Suprapubic skin (tissue), 4 donors: ENCODE measurements at regions not wholly inside any gene's neighbourhood (a gene's known extent, or its start where the extent isn't known, plus 50 kb on each side); places are given as distances from the start of the nearest gene placed in this dataset.

Experiments
- DNase-seq, 2 donors: peaks; one replicate each; pipeline ENCODE4 v3.0.0-alpha.2; 2019; ENCODE audit warnings: low spot score in 2 of 2
- H3K27ac ChIP-seq: fragments of 200-600 bp; sonication (generic); one replicate; pipeline ENCODE4 v1.5.1; 2019
- H3K27me3 ChIP-seq: fragments of 200-600 bp; sonication (generic); one replicate; pipeline ENCODE4 v1.5.1; 2019
- H3K36me3 ChIP-seq: fragments of 200-600 bp; sonication (generic); one replicate; pipeline ENCODE4 v1.5.1; 2019
- H3K4me1 ChIP-seq: fragments of 200-600 bp; sonication (generic); one replicate; pipeline ENCODE4 v1.5.1; 2019
- H3K4me3 ChIP-seq: fragments of 200-600 bp; sonication (generic); one replicate; pipeline ENCODE4 v1.5.1; 2019; ENCODE audit warnings: mild to moderate bottlenecking
- H3K9me3 ChIP-seq: fragments of 200-600 bp; sonication (generic); one replicate; pipeline ENCODE4 v1.5.1; 2019
- CTCF ChIP-seq, 2 donors: fragments of 200-600 bp in 1 of 2; fragments of 450-650 bp in 1 of 2; sonication (generic) in 1 of 2; IDR thresholded peaks; one replicate each; pipeline ENCODE4 v1.5.1; 2016 to 2019; ENCODE audit warnings: antibody characterized with exemption in 2 of 2, mild to moderate bottlenecking in 1 of 2, moderate library complexity in 1 of 2
- EP300 ChIP-seq: sonication (generic); formaldehyde crosslinking; IDR thresholded peaks from one replicate; pipeline ENCODE4 v1.6.1; 2017; ENCODE audit warnings: antibody characterized with exemption
- POLR2A ChIP-seq, 2 donors: fragments of 450-650 bp; IDR thresholded peaks; one replicate each; pipeline ENCODE4 v1.6.1; 2017; ENCODE audit warnings: antibody characterized with exemption in 2 of 2, mild to moderate bottlenecking in 2 of 2, moderate library complexity in 2 of 2
- POLR2AphosphoS5 ChIP-seq, 3 donors: sonication (generic); formaldehyde crosslinking; IDR thresholded peaks; one replicate each; pipeline ENCODE4 v1.6.1; 2017; ENCODE audit warnings: antibody characterized with exemption in 3 of 3
- WGBS: methylation state at CpG from one replicate; pipeline ENCODE4 v1.1.5; 2018; 5-methylcytosine and 5-hydroxymethylcytosine counted together

DNA sequence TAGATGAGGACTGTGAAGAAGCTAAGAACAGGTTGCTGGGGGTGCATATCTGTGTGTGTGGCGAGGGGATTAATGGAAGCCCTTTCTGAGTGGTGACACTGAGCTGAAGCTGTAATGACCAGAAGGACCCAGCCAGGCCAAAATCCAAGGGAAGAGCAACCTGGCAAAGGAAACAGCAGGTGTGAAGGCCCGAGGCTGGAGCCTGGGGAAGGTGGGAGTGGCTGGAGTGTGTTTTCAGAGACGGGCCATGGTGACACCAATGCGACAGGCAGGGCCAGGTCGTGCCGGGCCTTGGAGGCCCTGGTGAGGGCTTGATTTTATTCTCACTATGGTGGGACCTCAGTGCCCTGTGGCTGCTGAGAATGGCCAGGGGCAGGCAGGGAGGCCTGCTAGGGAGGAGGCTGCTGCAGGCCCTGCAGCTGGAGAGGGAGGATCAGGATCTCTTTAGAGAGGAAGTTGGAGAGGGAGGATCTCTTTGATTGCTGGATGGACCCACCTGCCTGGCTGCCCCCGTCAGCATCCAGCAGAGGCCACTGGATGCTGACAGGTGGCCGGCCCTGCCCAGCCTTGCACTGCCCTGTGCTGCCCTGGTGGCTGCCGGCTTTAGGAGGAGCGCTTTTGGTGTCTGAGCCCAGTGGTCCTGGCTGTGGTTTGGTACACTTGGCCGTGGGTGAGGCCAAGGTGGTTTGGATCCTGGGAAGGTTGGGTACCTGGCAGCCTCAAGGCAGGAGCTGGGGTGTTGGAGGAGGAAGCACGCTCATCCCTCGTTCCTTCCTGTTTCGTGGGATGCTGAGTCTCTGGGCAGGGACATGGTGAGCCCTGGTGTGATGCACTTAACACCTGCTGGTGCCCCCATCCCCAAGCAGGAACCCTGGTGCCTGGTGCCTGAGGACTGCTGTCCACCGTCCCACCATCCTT is 188.3 kb downstream of the SEC14L1 start:
- H3K4me1 ChIP-seq = peaks cover 79% of the 10 kb centered on the region
- no peak overlapping the region for H3K27ac ChIP-seq
- no peaks in the 10 kb centered on the region for H3K9me3 ChIP-seq
- WGBS = 59% methylated on average over 8 of the region's 15 CpGs
- TF ChIP-seq EP300 = no peak
- no peak overlapping the region for H3K4me3 ChIP-seq
- H3K27me3 ChIP-seq = no peaks in the 10 kb centered on the region
- H3K36me3 ChIP-seq = no peaks in the 10 kb centered on the region
- DNase-seq = peak; percentile 61 to 69

- 83% methylated on average over 16 of the region's 21 CpGs for WGBS
- no peak overlapping the region for H3K27ac ChIP-seq
- no peaks in the 10 kb centered on the region for H3K36me3 ChIP-seq
- H3K4me1 ChIP-seq = peaks cover 71% of the 10 kb centered on the region
- H3K9me3 ChIP-seq = no peaks in the 10 kb centered on the region
- H3K4me3 ChIP-seq = no peak overlapping the region
- H3K27me3 ChIP-seq = no peaks in the 10 kb centered on the region
- TF ChIP-seq POLR2AphosphoS5 (IDR thresholded peaks at IDR 0.05) (no peak), CTCF (IDR thresholded peaks at IDR 0.05) (no peak), POLR2A (IDR thresholded peaks at IDR 0.05) (no peak), EP300 (no peak)
- DNase-seq = peak; percentile 68 to 76
These were observed 189.2 kb downstream of the SEC14L1 start for GRCh38 chr17:77329741-77330531.

- H3K4me1 ChIP-seq = peaks cover 64% of the 10 kb centered on the region
- 73% methylated on average over 10 of the region's 10 CpGs for WGBS
- DNase-seq = peak; percentile 57 to 68
These were observed 189.9 kb downstream of the SEC14L1 start for GRCh38 chr17:77330602-77331081.

DNA sequence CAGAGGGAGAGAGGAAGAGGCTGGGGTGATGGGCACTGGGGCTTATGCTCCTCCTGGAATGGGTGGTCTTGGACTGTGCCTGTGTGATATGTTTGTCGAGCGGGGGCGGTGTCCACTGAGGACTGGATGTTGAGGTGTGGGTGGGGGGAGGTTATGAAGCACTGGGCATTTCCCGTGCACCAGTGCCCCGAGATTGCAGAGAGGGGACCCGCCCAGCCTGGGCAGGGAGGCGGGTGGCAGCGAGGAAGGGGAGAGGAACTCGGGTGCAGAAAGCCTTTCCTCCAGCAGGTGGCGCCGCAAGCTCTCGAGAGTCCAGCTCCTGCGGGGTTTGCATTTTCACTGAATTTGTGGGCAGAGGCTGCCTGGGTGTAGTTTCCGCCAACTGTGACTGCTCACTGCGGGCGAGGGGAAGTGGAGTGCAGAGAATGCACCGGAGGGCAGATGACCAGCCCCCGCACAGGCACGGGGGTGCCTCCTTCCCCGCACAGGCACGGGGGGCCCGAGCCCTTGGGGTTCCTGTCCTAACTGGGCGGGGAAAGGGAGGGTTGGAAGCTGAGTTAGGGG is 190.6 kb downstream of the SEC14L1 start:
- Histone ChIP-seq H3K4me3 (no peak overlapping the region), H3K9me3 (no peaks in the 10 kb centered on the region), H3K27ac (peak overlapping the region; percentile 50), H3K36me3 (no peaks in the 10 kb centered on the region), H3K4me1 (peaks cover 56% of the 10 kb centered on the region), H3K27me3 (no peaks in the 10 kb centered on the region)
- TF ChIP-seq POLR2AphosphoS5 (IDR thresholded peaks at IDR 0.05) (peak in 2 of 3 donors; percentile 74 to 83), EP300 (no peak), POLR2A (IDR thresholded peaks at IDR 0.05) (no peak), CTCF (IDR thresholded peaks at IDR 0.05) (peak; percentile 82 to 88)
- DNase-seq = peak; percentile 95 to 97
- WGBS = 12% methylated on average over 21 of the region's 23 CpGs

More at GRCh38 chr17:77330602-77331081, 189.9 kb downstream of the SEC14L1 start:
- H3K36me3 ChIP-seq = no peaks in the 10 kb centered on the region
- H3K27me3 ChIP-seq = no peaks in the 10 kb centered on the region
- no peak overlapping the region for H3K27ac ChIP-seq
- no peaks in the 10 kb centered on the region for H3K9me3 ChIP-seq
- TF ChIP-seq POLR2AphosphoS5 (IDR thresholded peaks at IDR 0.05) (no peak), EP300 (no peak), CTCF (IDR thresholded peaks at IDR 0.05) (no peak), POLR2A (IDR thresholded peaks at IDR 0.05) (no peak)
- no peak overlapping the region for H3K4me3 ChIP-seq

DNA sequence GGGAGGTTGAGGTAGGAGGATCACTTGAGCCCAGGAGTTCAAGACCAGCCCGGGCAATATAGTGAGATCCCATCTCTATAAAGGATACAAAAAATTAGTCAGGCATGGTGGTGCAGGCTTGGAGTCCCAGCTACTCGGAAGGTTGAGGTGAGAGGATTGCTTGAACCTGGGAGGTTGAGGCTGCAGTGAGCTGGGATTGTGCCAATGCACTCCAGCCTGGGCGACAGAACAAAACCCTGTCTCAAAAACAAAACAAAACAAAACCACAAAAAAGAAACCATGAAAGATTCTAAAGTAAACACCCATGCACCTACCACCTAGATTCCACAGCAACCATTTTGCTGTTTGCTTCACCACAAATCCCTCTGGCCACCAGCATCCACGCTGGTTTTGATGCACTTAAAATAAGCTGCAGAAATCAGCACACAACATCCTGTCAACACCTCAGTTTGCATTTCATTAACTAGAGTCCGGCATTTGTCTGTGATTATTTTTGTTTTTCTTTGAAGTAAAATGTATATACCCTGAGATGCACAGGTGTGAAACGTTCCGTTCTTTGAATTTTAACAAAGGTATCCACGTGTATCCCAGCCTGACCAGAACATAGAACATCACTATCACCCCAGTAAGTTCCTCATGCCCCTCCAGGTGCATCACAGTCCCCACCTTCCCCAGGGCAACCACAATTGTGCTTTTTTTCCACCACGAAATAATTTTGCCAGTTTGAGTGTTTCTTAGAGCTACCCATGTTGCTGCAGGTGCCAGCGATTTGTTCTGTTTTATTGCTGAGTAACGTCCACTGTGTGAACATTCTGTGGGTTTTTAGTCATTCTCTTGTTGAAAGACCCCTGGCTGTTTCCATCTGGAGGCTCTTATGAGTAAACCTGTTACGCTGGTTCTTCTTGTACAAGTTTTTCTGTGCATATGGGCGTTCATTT is 191.5 kb downstream of the SEC14L1 start:
- peak overlapping the region; percentile 63 for H3K27ac ChIP-seq
- no peaks in the 10 kb centered on the region for H3K36me3 ChIP-seq
- H3K9me3 ChIP-seq = no peaks in the 10 kb centered on the region
- peak; percentile 36 to 58 for DNase-seq
- H3K4me3 ChIP-seq = no peak overlapping the region
- 69% methylated on average over 13 of the region's 13 CpGs for WGBS
- no peaks in the 10 kb centered on the region for H3K27me3 ChIP-seq
- H3K4me1 ChIP-seq = peaks cover 49% of the 10 kb centered on the region
- no peak for TF ChIP-seq EP300
- TF ChIP-seq POLR2A (IDR thresholded peaks at IDR 0.05) = no peak
- TF ChIP-seq CTCF (IDR thresholded peaks at IDR 0.05) = no peak
- TF ChIP-seq POLR2AphosphoS5 (IDR thresholded peaks at IDR 0.05) = no peak
